RPMI8226 (cell line): ENCODE measurements at regions not wholly inside any gene's neighbourhood (a gene's known extent, or its start where the extent isn't known, plus 50 kb on each side); places are given as distances from the start of the nearest gene placed in this dataset.
"Not testable (repeated sequence)": the region's sequence is repeated elsewhere in the genome, so short reads cannot be mapped to it uniquely, and the experiment has no call there.

Source experiments
- DNase-seq: peaks from one replicate; pipeline ENCODE4 v3.0.0-alpha.2; 2015

- no peak for DNase-seq
Measured at GRCh38 chr3:82137050-82137449, 375.6 kb upstream of the GBE1 start.

GRCh38 chr3:82133070-82133606, 371.7 kb upstream of the GBE1 start:
- peak; percentile 70 for DNase-seq

- no peak for DNase-seq
Measured at GRCh38 chr3:82132210-82133069, 371.0 kb upstream of the GBE1 start.

- DNase-seq: no peak
Measured at GRCh38 chr3:82130046-82130445, 368.6 kb upstream of the GBE1 start.

DNA sequence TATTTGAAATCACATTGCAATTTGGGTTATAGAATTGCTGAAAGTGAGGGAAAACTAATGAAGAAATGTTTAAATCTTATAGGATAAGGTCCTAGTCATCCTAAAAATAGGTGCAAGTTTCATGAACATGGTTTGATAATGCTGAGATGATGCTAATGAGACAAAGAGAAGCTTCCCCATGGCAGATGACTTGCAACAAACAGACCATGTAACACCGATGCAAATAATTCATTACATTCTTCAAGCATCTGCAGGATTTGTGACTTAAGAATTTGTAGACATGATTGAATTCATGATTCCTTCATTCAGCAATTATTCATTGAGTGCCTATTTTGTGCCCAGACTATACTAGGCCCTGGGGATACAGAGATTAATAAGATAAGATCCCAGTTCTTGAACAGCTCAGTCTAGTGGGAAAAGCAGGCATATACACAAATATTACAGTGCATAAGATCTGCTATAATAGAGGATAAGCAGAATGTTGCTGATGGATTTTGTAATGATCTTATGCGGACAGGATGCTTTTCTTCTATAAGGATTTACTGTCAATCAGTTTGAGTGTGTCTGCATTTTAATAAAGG, 367.9 kb upstream of the GBE1 start:
- no peak for DNase-seq

- no peak for DNase-seq
Measured at GRCh38 chr3:82128271-82128670, 366.8 kb upstream of the GBE1 start.

- DNase-seq: no peak
Measured at GRCh38 chr3:82122554-82123345, 361.3 kb upstream of the GBE1 start.

DNA sequence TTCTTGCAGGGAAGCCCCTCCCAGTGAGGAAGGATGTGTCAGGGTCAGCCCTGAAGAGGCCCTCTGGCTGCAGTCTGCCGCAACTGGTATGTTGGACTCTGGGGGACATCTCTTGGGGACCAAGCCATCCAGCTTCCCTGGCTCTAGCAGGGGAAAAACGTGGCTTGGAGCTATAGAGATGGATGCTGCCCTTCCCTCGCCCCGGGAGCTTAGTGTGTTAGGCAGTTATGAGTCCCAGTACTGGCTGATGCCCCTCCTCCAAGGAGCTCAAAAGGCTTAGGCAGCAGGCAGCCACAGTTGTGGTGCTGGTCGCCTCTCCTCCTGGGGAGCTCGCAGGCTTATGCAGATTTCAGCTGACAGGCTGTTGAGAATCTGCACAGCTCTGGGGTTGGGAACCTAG, 353.1 kb upstream of the GBE1 start:
- DNase-seq: no peak

- DNase-seq: not testable (repeated sequence)
Measured at GRCh38 chr3:82110721-82111120, 349.3 kb upstream of the GBE1 start.

DNA sequence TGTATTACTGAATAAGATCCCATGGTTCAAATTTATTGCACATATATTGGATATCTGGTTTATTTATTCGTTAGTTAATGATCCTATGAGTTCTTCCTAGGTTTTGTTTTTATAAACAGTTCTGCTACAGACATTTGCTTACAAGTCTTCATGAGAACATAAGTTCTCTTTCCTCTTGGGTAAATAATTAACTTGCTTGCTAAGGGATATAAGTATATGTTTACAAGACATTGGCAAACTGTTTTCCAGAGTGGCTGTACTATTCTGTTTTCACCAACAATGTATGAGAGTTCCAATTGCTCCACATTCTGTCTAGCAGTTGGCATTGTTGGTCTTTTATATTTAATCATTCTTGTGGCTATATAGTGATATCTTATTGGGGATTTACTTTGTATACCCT, 341.8 kb upstream of the GBE1 start:
- no peak for DNase-seq

DNA sequence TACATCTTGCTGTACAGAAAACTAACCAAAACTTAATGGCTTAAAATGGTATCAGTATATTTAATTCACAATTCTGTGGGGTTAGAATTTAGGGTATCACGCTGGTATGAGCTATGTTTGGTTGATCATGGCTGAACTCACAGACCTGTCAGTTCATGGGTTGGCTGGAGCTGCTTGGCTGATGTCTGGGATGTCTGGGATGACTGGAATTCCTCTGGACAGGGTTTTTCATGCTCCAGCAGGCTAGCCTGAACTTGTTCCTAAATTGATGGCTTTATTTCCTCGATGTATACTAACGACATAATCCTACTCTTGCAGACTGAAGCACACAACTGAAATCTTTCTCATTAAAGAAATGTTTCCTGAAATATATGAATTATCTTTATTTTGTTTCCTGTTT, 338.9 kb upstream of the GBE1 start:
- no peak for DNase-seq

- DNase-seq: no peak
Measured at GRCh38 chr3:82093641-82094040, 332.2 kb upstream of the GBE1 start.

GRCh38 chr3:82088749-82089148, 327.3 kb upstream of the GBE1 start:
- peak; percentile 32 for DNase-seq

GRCh38 chr3:82087958-82088357, 326.5 kb upstream of the GBE1 start:
- no peak for DNase-seq

GRCh38 chr3:82085851-82086475, 324.5 kb upstream of the GBE1 start:
- DNase-seq: no peak

- DNase-seq: no peak
Measured at GRCh38 chr3:82085356-82085755, 323.9 kb upstream of the GBE1 start.

DNA sequence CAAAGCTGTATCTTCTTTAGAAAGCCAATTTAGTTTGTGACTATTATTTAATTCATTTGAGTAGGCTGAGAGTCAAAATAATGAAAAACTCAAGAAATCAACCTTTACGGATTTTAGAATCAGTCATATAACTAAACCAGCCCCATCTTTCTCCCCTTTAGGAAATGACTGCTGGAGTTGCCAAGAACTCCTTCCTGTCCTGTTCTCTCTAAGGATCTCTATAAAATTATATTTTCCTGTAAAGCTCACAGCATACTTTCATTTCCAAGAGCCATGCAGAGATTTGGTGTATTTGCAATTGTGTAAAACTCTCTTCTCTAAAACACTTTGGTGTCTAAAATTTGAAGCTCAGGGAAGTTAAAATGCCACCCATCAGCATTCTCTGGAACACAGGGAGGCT, 323.4 kb upstream of the GBE1 start:
- no peak for DNase-seq

DNA sequence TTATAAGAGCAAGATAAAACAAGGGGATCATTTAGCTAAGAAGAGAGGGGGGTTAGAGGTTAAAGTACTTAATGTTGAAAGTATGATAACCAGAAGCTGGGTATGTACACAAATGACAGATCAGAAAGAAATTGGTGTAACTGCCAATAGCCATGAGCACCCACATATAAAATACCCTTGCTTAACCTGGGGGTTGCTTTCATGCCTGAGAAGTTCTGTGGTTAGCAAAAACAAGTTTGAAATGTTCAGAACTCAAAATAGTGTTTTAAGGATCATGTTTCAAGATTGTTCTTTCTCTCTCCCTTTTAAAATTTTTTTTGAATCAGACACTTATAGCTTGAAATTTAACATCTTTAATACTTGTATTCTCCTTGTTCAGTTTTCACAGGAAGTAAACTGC, 321.4 kb upstream of the GBE1 start:
- DNase-seq: no peak

DNA sequence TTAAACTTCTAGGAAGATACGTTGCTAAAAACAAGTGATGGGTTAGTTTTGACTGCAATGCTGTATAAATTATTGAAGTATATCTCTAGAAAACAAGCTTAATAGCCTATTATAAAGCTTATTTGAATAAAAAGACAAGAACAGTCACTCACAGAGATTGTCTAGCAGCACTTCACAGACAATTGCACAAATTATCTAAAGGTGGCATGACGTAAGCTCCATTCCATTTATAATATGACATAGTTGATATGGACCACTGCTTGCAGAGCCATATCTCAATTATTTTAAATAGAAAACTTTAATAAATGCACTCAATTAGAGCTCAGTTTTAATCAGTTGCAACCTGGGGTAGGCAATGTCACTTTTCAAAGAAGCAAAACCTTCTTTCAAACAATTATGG, 319.9 kb upstream of the GBE1 start:
- DNase-seq: no peak

GRCh38 chr3:82080792-82081191, 319.3 kb upstream of the GBE1 start:
- DNase-seq: no peak

DNA sequence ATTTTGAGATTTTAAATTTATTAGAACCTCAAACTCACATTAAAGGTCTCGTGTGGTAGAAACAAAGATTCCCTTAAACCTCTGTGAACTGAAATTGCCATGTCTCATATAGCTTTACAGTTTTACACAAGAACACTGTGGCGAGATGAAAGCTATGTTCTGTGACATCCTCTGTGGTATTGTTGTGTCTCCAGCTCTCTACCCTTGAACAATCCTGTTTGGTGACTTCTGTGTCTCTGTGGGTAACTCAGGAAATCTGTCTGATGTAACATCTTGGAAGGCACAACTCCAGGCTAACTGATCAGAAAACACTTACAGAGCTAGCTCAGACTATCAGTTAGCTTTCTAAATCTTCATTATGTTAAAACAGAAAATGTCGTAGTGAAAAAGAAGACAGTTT, 318.8 kb upstream of the GBE1 start:
- DNase-seq: no peak

DNA sequence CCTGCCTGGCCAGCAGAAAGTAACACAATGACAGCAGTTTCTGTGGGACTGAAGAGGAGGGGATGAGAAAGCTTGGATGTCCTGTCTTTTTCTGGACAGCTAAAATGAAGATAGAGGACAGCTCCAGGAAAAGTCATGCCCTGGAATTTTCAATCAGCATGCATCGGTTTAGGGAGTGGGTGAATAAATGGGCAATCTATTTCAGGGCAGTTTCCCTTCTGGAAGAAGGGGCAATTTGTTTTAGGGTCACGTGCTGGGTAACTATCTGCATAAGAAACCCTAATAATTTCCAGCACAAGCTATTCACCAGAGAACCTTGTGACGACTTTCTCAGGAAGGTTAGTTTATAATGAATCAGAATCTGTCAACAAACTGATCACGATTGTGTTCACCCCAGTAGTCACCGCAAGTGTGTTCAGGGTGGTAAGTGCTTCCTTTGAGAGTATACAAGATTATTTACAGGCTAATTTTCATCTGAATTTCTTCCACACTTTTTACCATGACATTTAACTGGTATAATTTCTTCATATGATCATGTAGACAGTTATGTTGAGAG, 318.0 kb upstream of the GBE1 start:
- no peak for DNase-seq

GRCh38 chr3:82078246-82078645, 316.8 kb upstream of the GBE1 start:
- DNase-seq: no peak
